Activated CD8-positive, alpha-beta memory T cell treated with anti-CD3 and anti-CD28 coated beads, Interleukin-2, amount 50 U/mL, for 4 hours (primary cell): ENCODE measurements at regions not wholly inside any gene's neighbourhood (a gene's known extent, or its start where the extent isn't known, plus 50 kb on each side); places are given as distances from the start of the nearest gene placed in this dataset.

Experiments used
- DNase-seq: peaks from one replicate; pipeline ENCODE4 v3.0.0-alpha.2; 2020

DNA sequence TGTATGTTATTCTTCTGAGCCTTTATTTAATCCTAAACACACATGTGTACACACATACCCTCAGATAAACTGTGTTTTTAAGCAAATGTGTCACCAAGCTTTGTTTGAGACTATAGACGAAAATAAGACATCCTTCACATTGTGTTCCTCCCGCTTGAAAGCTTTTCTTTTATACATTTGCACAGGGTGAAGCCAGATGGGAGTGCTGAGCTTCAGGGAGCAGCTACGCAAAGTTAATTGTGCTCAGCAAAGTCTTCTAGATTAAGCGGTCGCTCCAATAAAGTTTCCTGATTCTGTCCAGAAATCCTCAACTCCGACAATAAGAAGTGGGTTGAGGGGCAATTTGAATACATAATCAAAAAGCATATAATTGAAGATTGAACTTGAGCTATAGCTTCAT lies 117.2 kb upstream of the ARGLU1 start:
- no peak for DNase-seq

DNA sequence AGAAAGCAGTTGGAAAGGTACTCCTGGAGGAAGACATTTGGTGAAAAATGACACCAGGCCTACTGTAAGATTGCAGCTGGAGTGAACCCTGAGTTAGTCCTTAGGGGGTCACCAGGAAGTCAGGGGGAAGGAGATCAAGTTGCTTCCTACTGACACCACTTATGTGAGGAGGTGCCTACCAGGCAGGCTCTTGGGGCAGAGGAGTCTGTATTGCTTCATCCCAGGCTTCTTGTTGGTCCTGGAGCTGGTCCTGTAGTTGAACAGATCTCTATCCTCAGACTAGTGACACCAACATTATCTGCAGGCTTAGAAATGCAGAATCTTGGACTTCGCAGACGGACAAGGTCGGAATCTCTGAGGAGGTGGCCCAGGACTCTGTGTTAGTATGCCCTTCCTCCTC lies 116.0 kb upstream of the ARGLU1 start:
- no peak for DNase-seq

DNA sequence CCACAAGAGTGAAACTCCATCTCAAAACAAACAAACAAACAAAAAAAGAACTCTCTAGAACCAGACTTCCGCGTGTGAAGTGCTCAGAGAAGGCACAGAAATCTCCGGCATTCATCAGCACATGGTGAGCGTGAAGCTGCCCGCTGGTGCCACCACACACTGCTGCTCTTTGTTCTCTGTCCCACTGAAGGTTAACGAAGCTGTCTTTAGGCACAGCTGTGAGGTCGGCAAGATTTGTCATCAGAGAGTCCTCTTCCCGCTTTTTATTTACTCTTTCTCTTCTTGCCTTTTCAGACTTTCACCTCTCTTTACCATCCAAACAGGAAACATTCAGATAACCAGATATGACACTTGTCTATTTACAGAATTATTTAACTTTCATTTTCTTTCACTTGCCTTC lies 115.2 kb upstream of the ARGLU1 start:
- no peak for DNase-seq

DNA sequence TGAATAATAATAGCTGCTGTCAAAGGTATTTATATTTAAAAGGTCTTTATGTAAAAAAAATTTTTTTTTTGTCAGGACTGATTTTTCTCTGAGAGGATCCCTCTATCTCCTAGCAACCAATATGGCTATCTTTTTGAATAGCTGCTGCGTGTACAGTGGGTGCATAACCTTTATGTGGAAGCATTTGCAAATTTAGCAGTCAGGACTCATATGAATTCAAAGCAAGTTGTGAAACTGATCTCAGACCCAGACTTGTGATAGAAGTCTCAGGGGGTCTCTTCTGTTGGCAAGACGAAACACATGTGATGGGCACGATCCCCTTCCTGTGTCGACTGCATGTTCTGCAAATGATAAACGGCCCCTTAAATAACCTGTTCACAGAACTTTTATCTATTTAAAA lies 114.1 kb upstream of the ARGLU1 start:
- no peak for DNase-seq

DNA sequence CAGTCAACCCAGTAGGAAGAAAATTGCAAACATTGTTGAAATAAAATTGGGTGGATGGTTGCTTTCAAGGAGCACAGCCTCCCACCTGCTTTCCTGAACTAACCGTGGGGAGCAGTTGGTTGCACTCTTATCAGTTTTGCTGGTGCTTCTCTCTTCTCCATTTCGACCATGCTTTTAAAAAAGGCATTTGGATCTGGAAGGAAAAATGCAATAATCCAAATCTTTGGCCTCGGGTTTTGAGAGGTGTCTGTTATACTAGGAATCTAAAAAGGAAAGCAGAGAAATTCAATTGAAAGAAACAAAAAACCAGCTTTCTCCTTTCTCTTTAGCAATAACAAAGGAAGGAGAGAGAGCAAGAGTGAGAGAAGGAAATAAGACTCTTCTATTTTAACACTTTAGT lies 113.6 kb upstream of the ARGLU1 start:
- no peak for DNase-seq

DNA sequence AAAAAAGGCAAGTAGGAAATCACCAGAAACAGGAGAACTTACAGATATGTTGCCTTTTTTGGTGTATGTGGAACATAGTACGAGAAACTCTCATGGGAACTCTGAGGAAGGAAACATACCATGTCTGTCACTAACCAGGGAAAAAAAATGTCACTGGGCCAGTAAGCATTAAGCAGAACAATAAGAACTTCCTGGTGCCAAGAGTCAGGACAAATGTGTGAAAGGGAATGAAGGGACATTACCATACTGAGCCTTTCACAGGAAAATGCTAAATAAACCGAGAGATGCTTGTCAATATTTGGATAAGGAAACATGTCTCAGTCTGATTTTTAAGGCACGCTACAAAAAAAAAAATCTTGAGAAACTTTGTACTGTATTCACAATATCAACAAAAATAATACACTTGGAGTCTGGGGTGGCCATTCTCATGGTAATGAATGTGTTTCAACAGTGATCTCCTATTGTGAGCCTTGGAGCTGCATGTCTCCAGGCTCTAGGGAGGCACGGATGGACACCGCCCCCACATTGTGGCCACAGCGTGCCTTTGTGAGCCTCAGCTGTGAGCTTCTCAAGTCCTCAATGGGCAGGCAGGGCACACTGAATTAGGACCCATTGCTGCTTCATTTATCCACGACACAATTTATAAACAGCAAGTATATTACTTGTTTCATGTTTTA lies 113.0 kb upstream of the ARGLU1 start:
- no peak for DNase-seq

DNA sequence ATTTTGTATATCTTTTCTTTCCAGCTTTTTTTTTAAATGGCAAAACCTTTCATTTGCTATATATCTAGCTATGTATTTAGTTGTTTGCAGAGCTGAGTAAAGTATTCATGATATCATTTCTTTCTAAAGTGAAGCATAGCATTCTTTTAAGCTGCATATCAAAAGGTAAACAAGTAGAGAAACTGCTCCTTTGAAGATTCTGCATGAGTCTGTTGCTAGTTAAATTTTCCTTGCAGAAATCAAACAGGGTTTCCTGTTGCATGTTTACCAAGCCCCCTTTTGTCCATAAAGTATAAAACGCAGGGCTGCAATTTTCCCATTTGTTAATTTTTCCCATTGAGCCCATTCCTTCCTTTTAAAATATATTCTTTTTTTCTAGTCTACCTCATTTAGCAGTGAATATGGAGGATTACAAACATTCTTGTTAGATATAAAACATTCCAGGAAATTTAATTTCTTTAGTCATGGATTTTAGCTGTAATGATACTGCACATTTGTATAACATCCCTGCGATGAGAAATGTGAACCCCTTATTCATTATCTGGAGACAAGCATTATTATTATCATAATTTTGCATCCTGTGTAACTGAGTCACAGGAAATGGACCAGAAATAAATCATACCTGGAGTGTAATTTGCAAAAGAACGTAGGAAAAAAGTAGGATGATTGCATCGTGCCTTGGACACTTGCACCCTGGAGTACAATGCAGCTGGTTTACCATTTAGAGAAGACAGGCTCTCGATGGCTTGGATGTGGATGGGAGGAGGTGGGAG lies 110.9 kb upstream of the ARGLU1 start:
- no peak for DNase-seq

DNA sequence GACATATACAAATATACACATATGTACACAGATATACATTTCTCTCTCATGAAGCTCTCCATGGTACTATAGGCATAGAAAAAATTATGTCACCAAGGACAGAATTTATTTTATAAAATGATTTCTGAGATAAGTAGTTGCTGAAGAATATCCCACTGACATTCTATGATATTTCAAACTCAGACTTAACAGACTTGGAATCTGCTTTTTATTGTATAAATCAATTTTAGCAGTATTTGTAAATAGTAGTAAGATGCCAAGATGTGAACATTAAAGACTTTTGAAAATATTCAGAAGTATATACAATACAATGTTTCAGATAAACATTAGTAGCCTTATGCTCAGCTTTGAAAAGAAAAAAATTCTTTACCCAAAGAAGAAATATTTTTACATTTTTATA lies 107.4 kb upstream of the ARGLU1 start:
- no peak for DNase-seq

DNA sequence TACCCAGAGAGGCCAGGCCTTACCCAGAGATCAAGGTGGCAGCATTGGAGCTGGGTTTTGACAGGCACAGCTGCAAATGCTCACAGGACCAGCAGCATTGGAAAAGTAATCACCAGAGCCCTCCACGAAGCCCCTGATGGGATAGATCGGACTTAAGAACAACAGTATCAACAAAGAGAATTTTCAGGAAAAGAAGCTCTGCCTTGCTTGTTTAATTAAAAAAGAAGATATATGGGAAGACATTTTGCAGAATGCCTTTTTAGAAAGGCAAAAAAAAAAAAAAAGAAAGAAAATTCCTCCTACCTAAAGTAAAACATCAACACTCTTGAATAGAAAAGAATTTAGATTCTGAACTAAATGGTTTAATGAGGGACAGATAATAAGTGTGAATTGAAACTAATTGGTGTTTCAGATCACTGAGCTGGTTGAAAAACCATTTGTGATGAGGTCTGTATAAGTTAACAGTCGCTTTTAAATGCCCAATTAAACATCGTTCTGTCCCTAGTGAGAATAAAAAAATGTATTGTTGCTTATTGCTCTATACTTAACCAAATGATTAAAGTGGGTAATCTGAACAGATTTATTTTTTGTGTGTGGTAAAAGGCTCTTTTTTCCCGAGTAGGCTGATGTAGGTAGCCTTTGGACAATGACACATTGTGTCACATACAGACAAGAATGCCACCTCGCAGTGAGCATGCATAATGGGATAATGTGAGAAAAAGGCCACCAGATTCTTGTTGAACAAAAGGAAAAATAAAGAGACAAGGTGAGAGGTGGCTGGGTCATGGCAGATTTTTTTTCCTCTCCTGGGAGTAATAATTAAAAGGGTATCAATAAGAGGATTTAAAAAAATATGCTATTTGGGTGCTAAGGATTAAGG lies 93.0 kb upstream of the ARGLU1 start:
- no peak for DNase-seq

DNA sequence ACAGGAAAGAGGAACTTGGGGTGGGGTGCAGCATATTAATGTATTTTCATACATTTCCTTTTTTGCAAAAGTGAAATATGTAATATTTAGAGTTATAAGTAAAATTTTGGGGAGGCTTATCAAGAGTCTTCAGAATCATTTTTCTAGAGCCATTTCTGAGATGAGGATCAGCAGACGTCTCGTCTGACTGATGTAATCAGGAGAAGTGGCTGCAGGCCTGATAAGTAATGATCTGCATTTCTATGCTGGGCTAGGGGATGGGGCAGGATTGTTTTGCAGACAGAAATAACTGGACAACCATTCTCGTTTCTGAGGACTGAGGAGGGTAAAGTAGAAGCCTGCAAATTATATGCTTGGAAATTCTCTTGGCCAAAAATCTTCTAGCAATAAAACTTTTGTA lies 89.2 kb upstream of the ARGLU1 start:
- no peak for DNase-seq

DNA sequence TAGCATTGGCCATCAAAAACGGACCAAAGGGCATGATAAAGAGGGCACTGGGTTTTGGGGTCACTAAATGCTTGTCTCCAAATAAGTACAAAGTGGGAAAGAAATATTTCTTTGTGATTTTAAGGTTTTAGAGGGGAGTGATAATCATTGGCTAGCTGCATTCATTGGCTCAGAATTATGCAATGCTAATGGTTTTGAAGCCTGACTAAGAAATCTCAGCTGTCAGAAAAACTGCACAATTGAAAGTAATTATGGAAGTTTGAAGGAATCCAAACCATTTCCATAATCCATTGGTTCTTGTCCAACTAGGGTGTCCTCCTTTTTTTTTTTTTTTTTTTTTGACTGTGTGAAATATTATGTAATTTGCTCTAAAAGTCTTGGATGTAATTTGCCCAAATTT lies 88.2 kb upstream of the ARGLU1 start:
- DNase-seq: no peak

DNA sequence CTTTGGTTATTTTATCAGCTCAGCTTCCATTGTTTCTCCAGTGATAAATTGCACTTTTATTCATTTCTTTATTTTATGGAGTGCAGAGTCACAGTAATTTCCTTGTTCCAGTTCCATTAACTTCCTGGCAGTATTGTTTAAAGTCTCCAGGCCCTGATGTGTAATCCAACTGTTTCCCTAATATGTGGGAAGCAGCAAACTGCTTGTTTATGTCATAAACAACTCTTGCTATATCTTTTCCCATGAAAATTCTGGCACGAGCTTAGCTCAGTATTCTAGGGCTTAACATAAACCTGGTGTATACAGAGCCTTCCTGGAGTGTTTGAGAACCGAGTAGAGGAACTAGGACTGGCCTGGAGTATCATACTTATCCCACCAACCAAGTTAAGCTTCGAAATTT lies 83.5 kb upstream of the ARGLU1 start:
- no peak for DNase-seq

DNA sequence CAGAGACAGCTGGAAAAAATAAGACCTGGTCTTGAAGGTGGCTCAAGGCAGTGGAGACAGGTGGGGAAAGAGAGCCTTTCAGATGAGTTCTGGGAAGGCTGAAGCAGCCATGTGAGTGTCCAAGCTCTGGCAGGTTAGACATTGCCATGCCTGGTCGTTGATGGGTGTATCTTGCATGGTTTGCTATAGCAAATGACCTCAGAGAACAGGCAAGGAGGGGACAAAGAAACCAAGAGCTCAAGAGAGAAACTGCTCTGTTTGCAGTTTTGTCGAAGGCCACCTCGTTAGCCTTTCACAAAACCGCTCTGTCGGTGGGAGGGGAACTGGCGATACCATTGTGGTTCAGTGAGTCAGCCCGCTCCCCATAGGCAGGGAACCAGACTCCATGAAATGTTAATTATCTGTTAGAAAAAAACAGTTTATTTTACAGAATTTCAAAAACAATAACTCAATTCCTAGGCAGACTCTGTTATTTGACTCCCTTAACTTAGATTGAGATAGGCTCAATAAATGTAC lies 82.8 kb upstream of the ARGLU1 start:
- DNase-seq: no peak

DNA sequence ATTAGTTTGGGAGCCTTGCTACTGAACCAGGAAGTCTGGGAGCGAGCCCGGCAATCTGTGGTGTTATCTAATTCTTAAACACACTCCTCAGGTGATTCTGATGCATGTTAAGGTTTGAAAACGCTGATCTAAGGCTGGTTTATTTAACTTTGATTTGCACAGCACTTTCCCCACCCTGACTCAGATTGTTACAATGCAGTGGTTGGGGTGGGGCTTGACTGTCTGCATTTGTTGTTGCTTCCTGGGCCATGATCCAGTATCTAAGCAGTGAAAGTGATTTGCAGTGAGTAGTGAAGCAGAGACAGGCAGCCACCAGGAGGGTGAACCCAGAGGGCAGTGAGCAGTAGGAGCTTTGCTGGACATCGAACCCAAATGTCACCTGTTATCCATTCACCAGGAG lies 81.6 kb upstream of the ARGLU1 start:
- no peak for DNase-seq

DNA sequence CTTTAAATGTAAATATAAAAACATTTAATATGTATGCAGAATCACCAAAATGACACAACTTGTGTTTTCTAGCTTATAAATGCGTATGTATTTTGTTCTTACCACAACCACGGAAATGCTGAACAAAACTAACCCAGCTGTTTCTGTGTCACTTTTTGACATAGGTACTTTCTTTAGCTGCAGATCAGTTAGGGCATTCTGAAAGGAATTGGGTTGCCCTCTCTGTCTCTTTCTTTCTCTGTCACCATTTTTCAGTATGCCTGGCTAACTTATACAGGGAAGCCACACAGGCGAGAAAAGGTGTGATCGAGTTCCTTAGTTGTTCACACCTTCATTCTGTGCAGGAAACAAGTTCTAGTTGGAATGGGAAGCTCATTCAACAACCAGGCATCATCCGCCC lies 72.6 kb upstream of the ARGLU1 start:
- no peak for DNase-seq

DNA sequence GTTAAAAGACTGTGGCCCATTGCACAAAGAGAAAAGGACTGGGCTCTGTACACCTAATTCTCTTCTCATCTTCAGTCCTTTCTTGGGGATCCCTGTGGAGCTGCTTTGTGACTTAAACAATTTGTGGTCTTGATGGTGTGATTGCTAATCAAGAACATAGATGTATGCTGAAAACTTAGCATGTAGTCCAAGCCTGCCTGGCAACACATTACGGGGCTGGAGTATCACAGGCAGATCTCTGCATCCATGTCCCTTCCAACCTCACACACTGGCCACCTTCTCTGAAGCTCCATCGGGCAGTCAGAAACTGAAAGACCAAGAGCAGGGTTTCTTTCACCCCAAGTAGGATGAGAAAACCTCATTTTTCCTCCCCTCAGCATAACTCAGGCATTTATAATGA lies 69.6 kb upstream of the ARGLU1 start:
- no peak for DNase-seq

DNA sequence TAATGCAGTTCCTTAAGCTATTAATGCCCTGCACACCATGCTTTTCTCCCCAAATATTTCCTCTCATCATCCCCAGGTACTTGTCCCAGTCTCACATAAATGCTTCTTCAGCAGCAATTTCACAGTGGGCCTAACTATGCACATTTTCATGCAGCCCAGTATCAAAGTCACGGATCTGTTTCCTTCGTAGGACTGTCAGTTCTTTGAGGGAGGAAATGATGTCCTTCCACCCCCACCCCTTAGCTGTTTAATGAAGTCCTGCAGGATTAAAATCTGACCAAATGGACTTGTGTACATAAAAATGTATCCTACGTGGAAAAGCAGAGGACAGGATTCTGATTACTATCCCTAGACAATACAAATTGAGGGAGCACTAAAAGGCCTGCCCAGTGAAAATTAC lies 68.6 kb upstream of the ARGLU1 start:
- no peak for DNase-seq

DNA sequence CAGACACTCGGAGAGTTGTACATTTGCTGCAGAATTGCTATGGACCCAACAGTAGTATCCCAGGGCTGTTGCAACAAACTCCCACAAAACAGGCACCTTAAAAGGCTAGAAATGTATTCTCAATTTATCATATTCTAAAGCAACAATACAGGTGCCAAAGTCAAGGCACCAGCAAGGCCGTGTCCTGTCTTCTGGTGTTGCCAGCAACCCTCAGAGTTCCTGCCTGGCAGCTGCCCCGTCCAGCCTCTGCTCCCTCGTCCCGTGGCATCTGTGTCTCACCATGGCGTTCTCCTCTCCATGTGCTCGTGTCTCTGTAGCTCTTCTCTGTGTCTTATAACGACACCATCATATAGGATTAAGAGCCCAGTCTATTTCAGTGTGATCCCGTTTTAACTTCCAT lies 67.7 kb upstream of the ARGLU1 start:
- DNase-seq: no peak

DNA sequence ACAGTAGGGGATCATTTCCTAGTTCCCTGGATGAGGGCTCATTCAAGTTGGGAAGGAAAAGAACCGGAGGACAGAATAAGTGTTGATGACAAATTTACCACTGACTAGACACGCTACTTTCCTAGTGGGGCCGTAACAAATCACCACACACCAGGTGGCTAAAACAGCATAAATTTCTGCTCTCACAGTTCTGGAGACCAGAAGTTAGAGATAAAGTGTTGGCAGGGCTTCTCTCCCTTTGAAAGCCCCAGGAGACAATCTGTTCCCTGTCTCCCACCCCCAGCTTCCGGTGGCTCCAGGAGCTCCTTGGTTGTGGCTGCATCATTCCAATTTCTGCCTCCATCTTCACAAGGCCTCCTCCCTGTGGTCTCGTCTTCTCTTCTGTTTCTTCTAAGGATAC lies 65.4 kb upstream of the ARGLU1 start:
- DNase-seq: no peak

DNA sequence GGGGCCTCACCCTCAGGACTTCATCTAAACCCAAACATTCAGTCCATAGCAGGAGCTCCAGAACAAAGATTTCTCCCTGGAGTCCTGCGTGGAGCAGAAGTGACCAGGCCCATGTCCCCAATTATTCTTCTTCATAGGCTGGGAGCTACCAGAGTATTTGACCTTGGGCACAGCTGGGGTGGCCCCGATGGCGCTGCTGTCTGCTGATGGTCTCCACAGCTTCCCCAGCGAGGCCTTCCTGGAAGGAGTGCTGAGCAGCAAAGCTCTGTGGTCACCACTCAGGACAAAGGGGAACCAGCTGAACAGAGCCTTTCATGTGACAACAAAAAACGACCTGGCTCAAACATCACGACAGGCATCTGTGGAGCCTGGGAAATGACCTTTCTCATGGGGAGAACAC lies 62.7 kb upstream of the ARGLU1 start:
- no peak for DNase-seq

DNA sequence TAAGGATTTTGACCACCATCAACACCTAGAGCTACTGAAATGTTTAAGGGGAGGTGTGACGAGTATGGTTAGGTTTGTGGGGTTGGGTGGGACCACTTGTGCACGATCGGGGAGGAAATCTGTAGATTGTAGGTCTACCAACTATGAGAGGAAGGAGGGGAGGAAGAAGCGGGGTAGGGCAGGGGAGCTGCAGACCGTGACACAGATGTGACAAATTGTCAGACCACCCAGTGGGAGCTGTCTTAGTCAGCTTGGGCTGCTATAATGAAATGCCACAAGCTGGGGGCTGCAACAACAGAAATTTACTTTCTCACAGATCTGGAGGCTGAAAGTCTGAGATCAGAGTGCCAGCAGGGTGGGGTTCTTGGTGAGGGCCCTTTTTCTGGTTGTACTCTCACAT lies 62.2 kb upstream of the ARGLU1 start:
- DNase-seq: no peak

DNA sequence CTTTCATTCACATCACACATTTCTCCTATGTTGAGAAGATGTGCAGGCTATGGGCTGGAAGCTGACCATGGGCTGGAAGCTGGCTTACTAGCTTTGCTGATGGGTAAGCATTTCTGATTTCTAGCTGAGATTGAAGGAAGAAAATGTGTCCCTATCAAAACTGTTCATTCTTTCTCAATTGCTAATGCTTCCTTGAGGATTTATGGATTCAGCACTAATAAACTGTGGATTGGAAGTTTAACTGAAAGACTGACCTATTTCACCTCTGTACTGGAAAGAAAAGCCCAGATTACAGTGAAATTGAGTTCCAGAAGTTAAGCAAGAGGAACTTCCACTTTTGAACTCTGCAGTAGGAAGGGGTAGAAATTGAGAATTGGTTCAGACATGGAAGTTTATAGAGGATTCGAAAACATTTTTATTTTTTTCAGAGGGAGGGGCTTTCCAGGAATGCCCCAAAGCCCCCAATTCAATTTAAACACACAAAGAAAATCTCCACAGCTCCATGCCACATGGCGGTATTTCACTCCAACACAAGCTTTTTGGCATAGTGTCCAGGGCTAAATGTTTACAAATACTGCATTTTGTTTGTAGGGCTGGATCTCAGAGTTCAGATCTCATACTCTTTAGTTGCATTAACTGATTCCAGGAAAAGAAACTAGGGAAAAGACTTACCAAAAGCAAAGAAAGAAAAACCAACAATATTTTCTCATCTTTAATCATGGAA lies 61.2 kb upstream of the ARGLU1 start:
- DNase-seq: no peak

DNA sequence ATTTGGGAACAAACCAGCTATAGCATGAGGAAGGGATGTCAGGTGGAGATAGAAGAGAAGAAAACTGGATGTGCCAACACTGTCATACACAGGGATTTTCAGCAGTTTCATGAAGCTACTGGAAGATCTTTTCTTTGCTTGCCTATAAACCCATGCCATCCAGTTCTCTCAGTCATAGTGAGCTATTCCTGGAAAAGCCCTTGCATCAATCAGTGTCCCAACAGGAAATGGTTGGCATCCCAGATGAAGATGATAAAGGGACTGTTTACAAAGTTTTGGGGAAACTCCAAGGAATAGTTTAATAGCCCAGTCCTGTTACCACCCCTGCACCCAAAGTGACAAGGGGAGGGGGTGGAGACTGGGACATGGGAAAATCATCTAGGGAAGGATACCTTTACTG lies 58.5 kb upstream of the ARGLU1 start:
- DNase-seq: no peak
